ENCODE measurements at regions not wholly inside any gene's neighbourhood (a gene's known extent, or its start where the extent isn't known, plus 50 kb on each side); places are given as distances from the start of the nearest gene placed in this dataset.

GRCh38 chr6:149160943-149161342 is 156.6 kb upstream of the TAB2 start:
- dilution Hi-C loops (cut with MboI; ENCODE audit: extremely low pct_ligation_motif_present, low sequenced_read_pairs): no loop called here
- no peaks in the 10 kb centered on the region for H3K36me3 ChIP-seq (ENCODE audit: control insufficient read depth in 2 of 2, extremely low read depth in 1 of 2, insufficient read depth in 2 of 2, low read length in 2 of 2)
- no peak overlapping the region for H3K27ac ChIP-seq (ENCODE audit: control insufficient read depth, insufficient read depth, low read length)
- H3K27me3 ChIP-seq (ENCODE audit: control insufficient read depth, extremely low read depth, insufficient read depth, low read length): peaks cover 3% of the 10 kb centered on the region
- H4K20me1 ChIP-seq (ENCODE audit: control insufficient read depth, extremely low read depth, insufficient read depth, low read length): no peaks in the 10 kb centered on the region
- DNase-seq (ENCODE audit: low read depth, low spot score): no peak
- no peaks in the 10 kb centered on the region for H3K9me1 ChIP-seq (ENCODE audit: control insufficient read depth, extremely low read depth, insufficient read depth, low read length)
- FAIRE-seq: no peak
- TF ChIP-seq EZH2 (IDR thresholded peaks at IDR 0.05; ENCODE audit: low read length): no peak
- no peak for TF ChIP-seq CTCF (optimal IDR thresholded peaks at IDR 0.05 in 1 of 3, IDR thresholded peaks at IDR 0.05 in 1 of 3, conservative IDR thresholded peaks at IDR 0.05 in 1 of 3; ENCODE audit: extremely low read depth in 1 of 3, insufficient read depth in 2 of 3, low read length in 3 of 3)
- no peak overlapping the region for H3K4me2 ChIP-seq (ENCODE audit: control insufficient read depth, extremely low read depth, insufficient read depth, low read depth, low read length)
- no peaks in the 10 kb centered on the region for H3K9me3 ChIP-seq (ENCODE audit: control insufficient read depth, low read depth, low read length)
- H3K4me1 ChIP-seq (ENCODE audit: control insufficient read depth, extremely low read depth, insufficient read depth, low read length): no peaks in the 10 kb centered on the region
- no peak overlapping the region for H3K4me3 ChIP-seq (ENCODE audit: control insufficient read depth in 2 of 3, extremely low read depth in 1 of 3, insufficient read depth in 2 of 3, low read depth in 1 of 3, low read length in 3 of 3)
- H2AFZ ChIP-seq (ENCODE audit: control insufficient read depth, low read length): no peak overlapping the region
- no peak overlapping the region for H3K9ac ChIP-seq (ENCODE audit: control insufficient read depth, extremely low read depth, insufficient read depth, low read length)
- no peaks in the 10 kb centered on the region for H3K79me2 ChIP-seq (ENCODE audit: control insufficient read depth, insufficient read depth, low read length)

GRCh38 chr6:149162924-149163323 is 154.6 kb upstream of the TAB2 start:
- dilution Hi-C loops (cut with MboI; ENCODE audit: extremely low pct_ligation_motif_present, low sequenced_read_pairs): no loop called here
- H3K4me3 ChIP-seq (ENCODE audit: control insufficient read depth in 2 of 3, extremely low read depth in 1 of 3, insufficient read depth in 2 of 3, low read depth in 1 of 3, low read length in 3 of 3): no peak overlapping the region
- no peak overlapping the region for H3K4me2 ChIP-seq (ENCODE audit: control insufficient read depth, extremely low read depth, insufficient read depth, low read depth, low read length)
- H3K9me3 ChIP-seq (ENCODE audit: control insufficient read depth, low read depth, low read length): no peaks in the 10 kb centered on the region
- peaks cover 3% of the 10 kb centered on the region for H3K27me3 ChIP-seq (ENCODE audit: control insufficient read depth, extremely low read depth, insufficient read depth, low read length)
- H3K9me1 ChIP-seq (ENCODE audit: control insufficient read depth, extremely low read depth, insufficient read depth, low read length): no peaks in the 10 kb centered on the region
- H3K27ac ChIP-seq (ENCODE audit: control insufficient read depth, insufficient read depth, low read length): no peak overlapping the region
- FAIRE-seq (no peak), DNase-seq (ENCODE audit: low read depth, low spot score) (no peak)
- H4K20me1 ChIP-seq (ENCODE audit: control insufficient read depth, extremely low read depth, insufficient read depth, low read length): no peaks in the 10 kb centered on the region
- no peaks in the 10 kb centered on the region for H3K79me2 ChIP-seq (ENCODE audit: control insufficient read depth, insufficient read depth, low read length)
- H3K4me1 ChIP-seq (ENCODE audit: control insufficient read depth, extremely low read depth, insufficient read depth, low read length): no peaks in the 10 kb centered on the region
- H2AFZ ChIP-seq (ENCODE audit: control insufficient read depth, low read length): no peak overlapping the region
- no peaks in the 10 kb centered on the region for H3K36me3 ChIP-seq (ENCODE audit: control insufficient read depth in 2 of 2, extremely low read depth in 1 of 2, insufficient read depth in 2 of 2, low read length in 2 of 2)
- TF ChIP-seq CTCF (optimal IDR thresholded peaks at IDR 0.05 in 1 of 3, IDR thresholded peaks at IDR 0.05 in 1 of 3, conservative IDR thresholded peaks at IDR 0.05 in 1 of 3; ENCODE audit: extremely low read depth in 1 of 3, insufficient read depth in 2 of 3, low read length in 3 of 3) (no peak), EZH2 (IDR thresholded peaks at IDR 0.05; ENCODE audit: low read length) (no peak)
- H3K9ac ChIP-seq (ENCODE audit: control insufficient read depth, extremely low read depth, insufficient read depth, low read length): no peak overlapping the region

All from keratinocyte (primary cell).